Liver (tissue), 8 donors: ENCODE measurements at regions not wholly inside any gene's neighbourhood (a gene's known extent, or its start where the extent isn't known, plus 50 kb on each side); places are given as distances from the start of the nearest gene placed in this dataset.

Source experiments
- DNase-seq: peaks from one replicate; pipeline ENCODE4 v3.0.0-alpha.2; 2017; ENCODE audit warnings: low spot score
- H3K27ac ChIP-seq, 2 donors: one replicate each; pipeline ENCODE4 v1.7.0; 2013; ENCODE audit warnings: inconsistent platforms in 2 of 2, low read length in 2 of 2, control low read depth in 1 of 2, low read depth in 1 of 2, mild to moderate bottlenecking in 1 of 2
- H3K27me3 ChIP-seq, 4 donors: one replicate each; pipeline versions ENCODE4 v1.6.1 to v1.7.0; 2013; ENCODE audit warnings: low read length in 3 of 4, inconsistent platforms in 1 of 4, mild to moderate bottlenecking in 1 of 4, moderate library complexity in 1 of 4; ENCODE audit not compliant: control insufficient read depth in 4 of 4, insufficient read depth in 4 of 4
- H3K36me3 ChIP-seq, 4 donors: one replicate each; pipeline versions ENCODE4 v1.6.1 to v1.7.0; 2013; ENCODE audit warnings: low read length in 3 of 4, mild to moderate bottlenecking in 3 of 4, low read depth in 1 of 4, moderate library complexity in 1 of 4; ENCODE audit not compliant: control insufficient read depth in 4 of 4, insufficient read depth in 3 of 4
- H3K4me1 ChIP-seq, 4 donors: one replicate each; pipeline versions ENCODE4 v1.6.1 to v1.7.0; 2013; ENCODE audit warnings: low read length in 3 of 4, mild to moderate bottlenecking in 3 of 4, moderate library complexity in 1 of 4; ENCODE audit not compliant: control insufficient read depth in 4 of 4, insufficient read depth in 4 of 4
- H3K4me3 ChIP-seq, 3 donors: one replicate each; pipeline versions ENCODE4 v1.6.1 to v1.7.0; 2013; ENCODE audit warnings: low read length in 3 of 3, control low read depth in 1 of 3, low read depth in 1 of 3, mild to moderate bottlenecking in 1 of 3
- H3K9ac ChIP-seq, 2 donors: one replicate each; pipeline ENCODE4 v1.7.0; 2013; ENCODE audit warnings: low read length in 2 of 2, mild to moderate bottlenecking in 2 of 2, moderate library complexity in 2 of 2, control low read depth in 1 of 2, low read depth in 1 of 2
- H3K9me3 ChIP-seq, 4 donors: one replicate each; pipeline versions ENCODE4 v1.6.1 to v1.7.0; 2013; ENCODE audit warnings: low read length in 3 of 4; ENCODE audit not compliant: control insufficient read depth in 4 of 4
- EGR1 ChIP-seq, 2 donors: IDR thresholded peaks; 2 replicates each; pipeline ENCODE4 v1.6.1; 2016 to 2018; ENCODE audit warnings: antibody characterized with exemption in 2 of 2, low read depth in 2 of 2
- FOXA1 ChIP-seq: IDR thresholded peaks from 2 replicates; pipeline ENCODE4 v1.6.1; 2016; ENCODE audit warnings: antibody characterized with exemption
- GABPA ChIP-seq, 2 donors: IDR thresholded peaks in 1 of 2; conservative IDR thresholded peaks in 1 of 2; 2 replicates each; pipeline ENCODE4 v1.6.1; 2016; ENCODE audit warnings: antibody characterized with exemption in 2 of 2, mild to moderate bottlenecking in 1 of 2, moderate library complexity in 1 of 2
- HNF4A ChIP-seq, 2 donors: conservative IDR thresholded peaks; 2 replicates each; pipeline ENCODE4 v1.6.1; 2016; ENCODE audit warnings: antibody characterized with exemption in 2 of 2, mild to moderate bottlenecking in 2 of 2
- HNF4G ChIP-seq: IDR thresholded peaks from 2 replicates; pipeline ENCODE4 v1.6.1; 2016; ENCODE audit warnings: antibody characterized with exemption
- JUND ChIP-seq, 2 donors: IDR thresholded peaks; 2 replicates each; pipeline ENCODE4 v1.6.1; 2016; ENCODE audit warnings: antibody characterized with exemption in 2 of 2
- NR2F2 ChIP-seq: IDR thresholded peaks from 2 replicates; pipeline ENCODE4 v1.6.1; 2016; ENCODE audit warnings: antibody characterized with exemption
- RAD21 ChIP-seq, 2 donors: IDR thresholded peaks; 2 replicates each; pipeline ENCODE4 v1.6.1; 2016; ENCODE audit warnings: antibody characterized with exemption in 2 of 2, mild to moderate bottlenecking in 2 of 2
- SP1 ChIP-seq: IDR thresholded peaks from 2 replicates; pipeline ENCODE4 v1.6.1; 2018; ENCODE audit warnings: antibody characterized with exemption, mild to moderate bottlenecking
- YY1 ChIP-seq: IDR thresholded peaks from 2 replicates; pipeline ENCODE4 v1.6.1; 2016; ENCODE audit warnings: antibody characterized with exemption, mild to moderate bottlenecking
- WGBS: extraction: QIAGEN DNeasy Blood & Tissue Kit; methylation state at CpG from one replicate; pipeline ENCODE4 v1.1.7; 2013; 5-methylcytosine and 5-hydroxymethylcytosine counted together
- TF ChIP-seq, protein P1 (sequence below): fragments of 150-350 bp; IDR thresholded peaks from 2 replicates; pipeline ENCODE4 v1.5.1; 2017; ENCODE audit warnings: improper control_type of control experiment, low read depth, low read length; ENCODE audit not compliant: missing input control
- TF ChIP-seq, protein P2 (sequence below): IDR thresholded peaks from 2 replicates; pipeline ENCODE4 v1.6.1; 2016; ENCODE audit warnings: antibody characterized with exemption
- TF ChIP-seq, protein P3 (sequence below): IDR thresholded peaks from 2 replicates; pipeline ENCODE4 v1.6.1; 2016; ENCODE audit warnings: antibody characterized with exemption
- donor health status: healthy.
- donor health status: healthy.
- donor health status: healthy.
- donor health status: healthy.
- donor health status: healthy.

DNA sequence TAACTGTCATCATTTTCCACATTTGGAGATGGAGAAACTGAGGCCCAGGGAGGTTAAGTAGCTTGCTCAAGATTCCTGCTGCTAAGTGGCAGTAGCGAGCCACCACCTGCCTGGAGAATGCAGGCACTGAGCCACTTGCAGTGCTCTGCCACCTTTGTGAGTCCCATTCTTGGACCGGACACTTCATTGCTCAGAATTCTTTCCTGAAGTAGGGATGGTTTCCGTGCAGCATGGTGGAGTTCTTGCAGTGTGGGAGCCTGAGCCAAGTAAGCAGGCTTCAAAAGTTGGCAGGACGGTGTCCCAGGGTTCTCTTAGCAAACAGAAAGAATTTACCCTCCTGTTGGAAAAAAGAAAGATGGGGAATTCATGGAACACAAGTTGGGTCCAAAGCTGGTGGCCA, 115.0 kb upstream of the MMADHC start:
- DNase-seq = no peak
- Histone ChIP-seq H3K4me3 (no peak overlapping the region), H3K9ac (no peak overlapping the region), H3K27ac (no peak overlapping the region), H3K27me3 (no peaks in the 10 kb centered on the region), H3K4me1 (no peaks in the 10 kb centered on the region), H3K36me3 (no peaks in the 10 kb centered on the region), H3K9me3 (no peaks in the 10 kb centered on the region)
- WGBS = 97% methylated on average over 4 of the region's 4 CpGs
- TF ChIP-seq HNF4A (conservative IDR thresholded peaks at IDR 0.05) = no peak
- TF ChIP-seq JUND (IDR thresholded peaks at IDR 0.05) = no peak
- TF ChIP-seq SP1 = no peak
- TF ChIP-seq YY1 = no peak
- no peak for TF ChIP-seq EGR1 (IDR thresholded peaks at IDR 0.05; ENCODE audit: low read depth in 2 of 2)
- TF ChIP-seq, protein P1, sequence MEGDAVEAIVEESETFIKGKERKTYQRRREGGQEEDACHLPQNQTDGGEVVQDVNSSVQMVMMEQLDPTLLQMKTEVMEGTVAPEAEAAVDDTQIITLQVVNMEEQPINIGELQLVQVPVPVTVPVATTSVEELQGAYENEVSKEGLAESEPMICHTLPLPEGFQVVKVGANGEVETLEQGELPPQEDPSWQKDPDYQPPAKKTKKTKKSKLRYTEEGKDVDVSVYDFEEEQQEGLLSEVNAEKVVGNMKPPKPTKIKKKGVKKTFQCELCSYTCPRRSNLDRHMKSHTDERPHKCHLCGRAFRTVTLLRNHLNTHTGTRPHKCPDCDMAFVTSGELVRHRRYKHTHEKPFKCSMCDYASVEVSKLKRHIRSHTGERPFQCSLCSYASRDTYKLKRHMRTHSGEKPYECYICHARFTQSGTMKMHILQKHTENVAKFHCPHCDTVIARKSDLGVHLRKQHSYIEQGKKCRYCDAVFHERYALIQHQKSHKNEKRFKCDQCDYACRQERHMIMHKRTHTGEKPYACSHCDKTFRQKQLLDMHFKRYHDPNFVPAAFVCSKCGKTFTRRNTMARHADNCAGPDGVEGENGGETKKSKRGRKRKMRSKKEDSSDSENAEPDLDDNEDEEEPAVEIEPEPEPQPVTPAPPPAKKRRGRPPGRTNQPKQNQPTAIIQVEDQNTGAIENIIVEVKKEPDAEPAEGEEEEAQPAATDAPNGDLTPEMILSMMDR = no peak
- TF ChIP-seq FOXA1 = no peak
- no peak for TF ChIP-seq RAD21 (IDR thresholded peaks at IDR 0.05)

DNA sequence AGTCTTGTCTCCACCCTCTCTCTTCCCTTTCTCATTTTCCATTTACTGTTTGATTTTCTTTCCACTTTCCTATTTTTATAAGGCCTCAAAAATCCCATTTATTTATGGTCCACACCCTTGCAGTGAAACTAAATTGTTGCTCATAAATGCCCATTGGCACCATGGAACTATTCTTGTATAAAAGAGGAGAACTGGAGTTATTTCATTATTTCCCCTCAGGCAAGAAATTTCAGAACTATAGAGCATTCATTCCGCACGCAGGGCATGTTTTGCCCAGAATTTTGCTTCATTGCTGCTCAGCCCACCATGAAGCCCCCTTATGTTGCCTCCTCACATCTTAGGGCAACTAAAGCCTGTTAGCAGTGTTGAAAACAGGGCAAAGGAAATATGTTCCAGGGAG, 113.7 kb upstream of the MMADHC start:
- DNase-seq = no peak
- H3K36me3 ChIP-seq = no peaks in the 10 kb centered on the region
- TF ChIP-seq HNF4A (conservative IDR thresholded peaks at IDR 0.05) = no peak
- TF ChIP-seq, protein P1 = no peak
- TF ChIP-seq GABPA (IDR thresholded peaks at IDR 0.05 in 1 of 2, conservative IDR thresholded peaks at IDR 0.05 in 1 of 2) = no peak
- no peaks in the 10 kb centered on the region for H3K9me3 ChIP-seq
- no peaks in the 10 kb centered on the region for H3K27me3 ChIP-seq
- no peak overlapping the region for H3K9ac ChIP-seq
- H3K27ac ChIP-seq = no peak overlapping the region
- H3K4me3 ChIP-seq = no peak overlapping the region
- no peaks in the 10 kb centered on the region for H3K4me1 ChIP-seq
- 97% methylated on average over 2 of the region's 2 CpGs for WGBS

DNA sequence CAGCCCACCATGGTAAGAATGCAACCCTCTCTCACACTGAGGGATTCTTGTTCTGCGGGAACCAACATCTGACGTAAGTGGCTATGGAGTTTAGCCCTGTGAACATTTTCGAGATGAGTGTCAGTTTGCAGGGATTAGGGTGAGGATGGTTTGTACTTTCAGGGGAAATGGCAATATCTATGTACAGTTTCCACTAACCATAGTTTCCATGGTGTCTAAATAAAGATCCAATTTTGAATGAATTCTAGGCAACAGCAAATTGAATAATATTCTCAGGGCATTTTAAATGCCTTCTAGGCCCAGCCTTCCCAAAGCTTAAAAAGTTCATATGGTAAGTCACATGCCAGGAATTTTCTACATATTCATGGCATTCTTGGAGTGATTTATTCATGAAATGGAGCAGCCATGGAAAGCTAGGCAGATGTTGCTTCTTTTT, 105.4 kb upstream of the MMADHC start:
- Histone ChIP-seq H3K9me3 (no peaks in the 10 kb centered on the region), H3K9ac (no peak overlapping the region), H3K36me3 (no peaks in the 10 kb centered on the region), H3K27me3 (no peaks in the 10 kb centered on the region), H3K4me1 (no peaks in the 10 kb centered on the region), H3K4me3 (no peak overlapping the region), H3K27ac (no peak overlapping the region)
- DNase-seq = no peak
- TF ChIP-seq YY1 = no peak
- no peak for TF ChIP-seq JUND (IDR thresholded peaks at IDR 0.05)
- no peak for TF ChIP-seq NR2F2
- no peak for TF ChIP-seq RAD21 (IDR thresholded peaks at IDR 0.05)
- TF ChIP-seq GABPA (IDR thresholded peaks at IDR 0.05 in 1 of 2, conservative IDR thresholded peaks at IDR 0.05 in 1 of 2) = no peak
- TF ChIP-seq HNF4A (conservative IDR thresholded peaks at IDR 0.05) = no peak
- TF ChIP-seq, protein P2, sequence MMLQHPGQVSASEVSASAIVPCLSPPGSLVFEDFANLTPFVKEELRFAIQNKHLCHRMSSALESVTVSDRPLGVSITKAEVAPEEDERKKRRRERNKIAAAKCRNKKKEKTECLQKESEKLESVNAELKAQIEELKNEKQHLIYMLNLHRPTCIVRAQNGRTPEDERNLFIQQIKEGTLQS = no peak
- TF ChIP-seq, protein P1 = no peak
- no peak for TF ChIP-seq HNF4G
- TF ChIP-seq, protein P3, sequence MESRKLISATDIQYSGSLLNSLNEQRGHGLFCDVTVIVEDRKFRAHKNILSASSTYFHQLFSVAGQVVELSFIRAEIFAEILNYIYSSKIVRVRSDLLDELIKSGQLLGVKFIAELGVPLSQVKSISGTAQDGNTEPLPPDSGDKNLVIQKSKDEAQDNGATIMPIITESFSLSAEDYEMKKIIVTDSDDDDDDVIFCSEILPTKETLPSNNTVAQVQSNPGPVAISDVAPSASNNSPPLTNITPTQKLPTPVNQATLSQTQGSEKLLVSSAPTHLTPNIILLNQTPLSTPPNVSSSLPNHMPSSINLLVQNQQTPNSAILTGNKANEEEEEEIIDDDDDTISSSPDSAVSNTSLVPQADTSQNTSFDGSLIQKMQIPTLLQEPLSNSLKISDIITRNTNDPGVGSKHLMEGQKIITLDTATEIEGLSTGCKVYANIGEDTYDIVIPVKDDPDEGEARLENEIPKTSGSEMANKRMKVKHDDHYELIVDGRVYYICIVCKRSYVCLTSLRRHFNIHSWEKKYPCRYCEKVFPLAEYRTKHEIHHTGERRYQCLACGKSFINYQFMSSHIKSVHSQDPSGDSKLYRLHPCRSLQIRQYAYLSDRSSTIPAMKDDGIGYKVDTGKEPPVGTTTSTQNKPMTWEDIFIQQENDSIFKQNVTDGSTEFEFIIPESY = no peak
- 96% methylated on average over 3 of the region's 3 CpGs for WGBS
